Gastroesophageal sphincter (tissue), 3 donors: ENCODE measurements at regions not wholly inside any gene's neighbourhood (a gene's known extent, or its start where the extent isn't known, plus 50 kb on each side); places are given as distances from the start of the nearest gene placed in this dataset.

Source experiments
- CTCF ChIP-seq, 4 experiments: fragments of 200-600 bp in 2 of 4; fragments of 450-650 bp in 2 of 4; sonication (generic) in 1 of 4; IDR thresholded peaks; one replicate each; pipeline ENCODE4 v1.5.1; 2017 to 2019; ENCODE audit warnings: antibody characterized with exemption in 4 of 4, mild to moderate bottlenecking in 2 of 4, moderate library complexity in 2 of 4
- EP300 ChIP-seq: sonication (generic); formaldehyde crosslinking; IDR thresholded peaks from one replicate; pipeline ENCODE4 v1.6.1; 2017; ENCODE audit warnings: antibody characterized with exemption, mild to moderate bottlenecking
- POLR2A ChIP-seq, 2 donors: fragments of 450-650 bp; IDR thresholded peaks; one replicate each; pipeline ENCODE4 v1.6.1; 2017; ENCODE audit warnings: antibody characterized with exemption in 2 of 2, mild to moderate bottlenecking in 2 of 2, moderate library complexity in 1 of 2
- POLR2AphosphoS5 ChIP-seq: sonication (generic); formaldehyde crosslinking; IDR thresholded peaks from one replicate; pipeline ENCODE4 v1.6.1; 2017; ENCODE audit warnings: antibody characterized with exemption

- no peak for TF ChIP-seq CTCF (IDR thresholded peaks at IDR 0.05)
- TF ChIP-seq POLR2A (IDR thresholded peaks at IDR 0.05) = no peak
- TF ChIP-seq POLR2AphosphoS5 = no peak
- TF ChIP-seq EP300 = no peak
Measured at GRCh38 chr20:53654932-53655624, 61.4 kb upstream of the ZNF217 start.
